Liver (tissue), 8 donors: ENCODE measurements at regions not wholly inside any gene's neighbourhood (a gene's known extent, or its start where the extent isn't known, plus 50 kb on each side); places are given as distances from the start of the nearest gene placed in this dataset.

Experiments
- DNase-seq: peaks from one replicate; pipeline ENCODE4 v3.0.0-alpha.2; 2017; ENCODE audit warnings: low spot score
- H3K27ac ChIP-seq, 2 donors: one replicate each; pipeline ENCODE4 v1.7.0; 2013; ENCODE audit warnings: inconsistent platforms in 2 of 2, low read length in 2 of 2, control low read depth in 1 of 2, low read depth in 1 of 2, mild to moderate bottlenecking in 1 of 2
- H3K27me3 ChIP-seq, 4 donors: one replicate each; pipeline versions ENCODE4 v1.6.1 to v1.7.0; 2013; ENCODE audit warnings: low read length in 3 of 4, inconsistent platforms in 1 of 4, mild to moderate bottlenecking in 1 of 4, moderate library complexity in 1 of 4; ENCODE audit not compliant: control insufficient read depth in 4 of 4, insufficient read depth in 4 of 4
- H3K36me3 ChIP-seq, 4 donors: one replicate each; pipeline versions ENCODE4 v1.6.1 to v1.7.0; 2013; ENCODE audit warnings: low read length in 3 of 4, mild to moderate bottlenecking in 3 of 4, low read depth in 1 of 4, moderate library complexity in 1 of 4; ENCODE audit not compliant: control insufficient read depth in 4 of 4, insufficient read depth in 3 of 4
- H3K4me1 ChIP-seq, 4 donors: one replicate each; pipeline versions ENCODE4 v1.6.1 to v1.7.0; 2013; ENCODE audit warnings: low read length in 3 of 4, mild to moderate bottlenecking in 3 of 4, moderate library complexity in 1 of 4; ENCODE audit not compliant: control insufficient read depth in 4 of 4, insufficient read depth in 4 of 4
- H3K4me3 ChIP-seq, 3 donors: one replicate each; pipeline versions ENCODE4 v1.6.1 to v1.7.0; 2013; ENCODE audit warnings: low read length in 3 of 3, control low read depth in 1 of 3, low read depth in 1 of 3, mild to moderate bottlenecking in 1 of 3
- H3K9ac ChIP-seq, 2 donors: one replicate each; pipeline ENCODE4 v1.7.0; 2013; ENCODE audit warnings: low read length in 2 of 2, mild to moderate bottlenecking in 2 of 2, moderate library complexity in 2 of 2, control low read depth in 1 of 2, low read depth in 1 of 2
- H3K9me3 ChIP-seq, 4 donors: one replicate each; pipeline versions ENCODE4 v1.6.1 to v1.7.0; 2013; ENCODE audit warnings: low read length in 3 of 4; ENCODE audit not compliant: control insufficient read depth in 4 of 4
- EGR1 ChIP-seq, 2 donors: IDR thresholded peaks; 2 replicates each; pipeline ENCODE4 v1.6.1; 2016 to 2018; ENCODE audit warnings: antibody characterized with exemption in 2 of 2, low read depth in 2 of 2
- FOXA1 ChIP-seq: IDR thresholded peaks from 2 replicates; pipeline ENCODE4 v1.6.1; 2016; ENCODE audit warnings: antibody characterized with exemption
- FOXA2 ChIP-seq: IDR thresholded peaks from 2 replicates; pipeline ENCODE4 v1.6.1; 2016; ENCODE audit warnings: antibody characterized with exemption
- GABPA ChIP-seq, 2 donors: IDR thresholded peaks in 1 of 2; conservative IDR thresholded peaks in 1 of 2; 2 replicates each; pipeline ENCODE4 v1.6.1; 2016; ENCODE audit warnings: antibody characterized with exemption in 2 of 2, mild to moderate bottlenecking in 1 of 2, moderate library complexity in 1 of 2
- HNF4A ChIP-seq, 2 donors: conservative IDR thresholded peaks; 2 replicates each; pipeline ENCODE4 v1.6.1; 2016; ENCODE audit warnings: antibody characterized with exemption in 2 of 2, mild to moderate bottlenecking in 2 of 2
- HNF4G ChIP-seq: IDR thresholded peaks from 2 replicates; pipeline ENCODE4 v1.6.1; 2016; ENCODE audit warnings: antibody characterized with exemption
- JUND ChIP-seq, 2 donors: IDR thresholded peaks; 2 replicates each; pipeline ENCODE4 v1.6.1; 2016; ENCODE audit warnings: antibody characterized with exemption in 2 of 2
- MAX ChIP-seq: IDR thresholded peaks from 2 replicates; pipeline ENCODE4 v1.6.1; 2016; ENCODE audit warnings: antibody characterized with exemption
- NR2F2 ChIP-seq: IDR thresholded peaks from 2 replicates; pipeline ENCODE4 v1.6.1; 2016; ENCODE audit warnings: antibody characterized with exemption
- RAD21 ChIP-seq, 2 donors: IDR thresholded peaks; 2 replicates each; pipeline ENCODE4 v1.6.1; 2016; ENCODE audit warnings: antibody characterized with exemption in 2 of 2, mild to moderate bottlenecking in 2 of 2
- RXRA ChIP-seq, 2 donors: IDR thresholded peaks; 2 replicates each; pipeline ENCODE4 v1.6.1; 2017 to 2018; ENCODE audit warnings: antibody characterized with exemption in 2 of 2, mild to moderate bottlenecking in 1 of 2
- SP1 ChIP-seq: IDR thresholded peaks from 2 replicates; pipeline ENCODE4 v1.6.1; 2018; ENCODE audit warnings: antibody characterized with exemption, mild to moderate bottlenecking
- TAF1 ChIP-seq: conservative IDR thresholded peaks from 2 replicates; pipeline ENCODE4 v1.6.1; 2016; ENCODE audit warnings: antibody characterized with exemption, mild to moderate bottlenecking
- YY1 ChIP-seq: IDR thresholded peaks from 2 replicates; pipeline ENCODE4 v1.6.1; 2016; ENCODE audit warnings: antibody characterized with exemption, mild to moderate bottlenecking
- WGBS: extraction: QIAGEN DNeasy Blood & Tissue Kit; methylation state at CpG from one replicate; pipeline ENCODE4 v1.1.7; 2013; 5-methylcytosine and 5-hydroxymethylcytosine counted together
- TF ChIP-seq, protein P1 (sequence below): IDR thresholded peaks from 2 replicates; pipeline ENCODE4 v1.6.1; 2016; ENCODE audit warnings: antibody characterized with exemption, mild to moderate bottlenecking
- TF ChIP-seq, protein P2 (sequence below): IDR thresholded peaks from 2 replicates; pipeline ENCODE4 v1.6.1; 2016; ENCODE audit warnings: antibody characterized with exemption
- TF ChIP-seq, protein P3 (sequence below): fragments of 150-350 bp; IDR thresholded peaks from 2 replicates; pipeline ENCODE4 v1.5.1; 2017; ENCODE audit warnings: improper control_type of control experiment, low read depth, low read length; ENCODE audit not compliant: missing input control
- TF ChIP-seq, protein P4 (sequence below): IDR thresholded peaks from 2 replicates; pipeline ENCODE4 v1.6.1; 2016; ENCODE audit warnings: antibody characterized with exemption
- donor health status: healthy.
- donor health status: healthy.
- donor health status: healthy.
- donor health status: healthy.
- donor health status: healthy.

DNA sequence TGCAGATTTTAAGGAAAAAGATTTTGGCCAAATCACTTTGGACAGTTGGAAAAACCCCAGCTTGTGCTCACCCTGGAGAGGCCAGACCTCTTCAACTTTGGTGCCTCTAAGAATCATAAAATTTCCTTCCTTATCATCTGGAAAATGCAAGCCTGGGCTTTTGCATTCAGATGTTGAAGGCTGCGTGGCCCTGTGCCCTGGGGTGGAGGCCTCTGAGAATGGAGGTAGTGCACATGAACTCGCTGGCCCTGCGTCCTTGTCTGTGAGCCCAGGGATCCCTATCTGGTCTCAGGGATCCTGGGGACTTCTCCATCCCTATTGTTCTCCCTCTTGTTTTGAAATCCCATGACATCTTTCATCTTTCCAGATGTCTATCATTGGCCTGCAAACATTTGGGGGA, 64.6 kb upstream of the ARNT2 start:
- peaks cover 0 to 4% (median 1%) of the 10 kb centered on the region in 4 donors for H3K27me3 ChIP-seq
- no peak overlapping the region for H3K9ac ChIP-seq
- no peaks in the 10 kb centered on the region for H3K4me1 ChIP-seq
- 70% methylated on average over 3 of the region's 3 CpGs for WGBS
- H3K4me3 ChIP-seq = no peak overlapping the region
- no peaks in the 10 kb centered on the region for H3K9me3 ChIP-seq
- TF ChIP-seq FOXA1 = no peak
- TF ChIP-seq GABPA (IDR thresholded peaks at IDR 0.05 in 1 of 2, conservative IDR thresholded peaks at IDR 0.05 in 1 of 2) = no peak
- TF ChIP-seq, protein P1, sequence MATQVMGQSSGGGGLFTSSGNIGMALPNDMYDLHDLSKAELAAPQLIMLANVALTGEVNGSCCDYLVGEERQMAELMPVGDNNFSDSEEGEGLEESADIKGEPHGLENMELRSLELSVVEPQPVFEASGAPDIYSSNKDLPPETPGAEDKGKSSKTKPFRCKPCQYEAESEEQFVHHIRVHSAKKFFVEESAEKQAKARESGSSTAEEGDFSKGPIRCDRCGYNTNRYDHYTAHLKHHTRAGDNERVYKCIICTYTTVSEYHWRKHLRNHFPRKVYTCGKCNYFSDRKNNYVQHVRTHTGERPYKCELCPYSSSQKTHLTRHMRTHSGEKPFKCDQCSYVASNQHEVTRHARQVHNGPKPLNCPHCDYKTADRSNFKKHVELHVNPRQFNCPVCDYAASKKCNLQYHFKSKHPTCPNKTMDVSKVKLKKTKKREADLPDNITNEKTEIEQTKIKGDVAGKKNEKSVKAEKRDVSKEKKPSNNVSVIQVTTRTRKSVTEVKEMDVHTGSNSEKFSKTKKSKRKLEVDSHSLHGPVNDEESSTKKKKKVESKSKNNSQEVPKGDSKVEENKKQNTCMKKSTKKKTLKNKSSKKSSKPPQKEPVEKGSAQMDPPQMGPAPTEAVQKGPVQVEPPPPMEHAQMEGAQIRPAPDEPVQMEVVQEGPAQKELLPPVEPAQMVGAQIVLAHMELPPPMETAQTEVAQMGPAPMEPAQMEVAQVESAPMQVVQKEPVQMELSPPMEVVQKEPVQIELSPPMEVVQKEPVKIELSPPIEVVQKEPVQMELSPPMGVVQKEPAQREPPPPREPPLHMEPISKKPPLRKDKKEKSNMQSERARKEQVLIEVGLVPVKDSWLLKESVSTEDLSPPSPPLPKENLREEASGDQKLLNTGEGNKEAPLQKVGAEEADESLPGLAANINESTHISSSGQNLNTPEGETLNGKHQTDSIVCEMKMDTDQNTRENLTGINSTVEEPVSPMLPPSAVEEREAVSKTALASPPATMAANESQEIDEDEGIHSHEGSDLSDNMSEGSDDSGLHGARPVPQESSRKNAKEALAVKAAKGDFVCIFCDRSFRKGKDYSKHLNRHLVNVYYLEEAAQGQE = no peak
- no peak for TF ChIP-seq SP1
- no peak for TF ChIP-seq MAX
- no peak for TF ChIP-seq NR2F2
- TF ChIP-seq, protein P2, sequence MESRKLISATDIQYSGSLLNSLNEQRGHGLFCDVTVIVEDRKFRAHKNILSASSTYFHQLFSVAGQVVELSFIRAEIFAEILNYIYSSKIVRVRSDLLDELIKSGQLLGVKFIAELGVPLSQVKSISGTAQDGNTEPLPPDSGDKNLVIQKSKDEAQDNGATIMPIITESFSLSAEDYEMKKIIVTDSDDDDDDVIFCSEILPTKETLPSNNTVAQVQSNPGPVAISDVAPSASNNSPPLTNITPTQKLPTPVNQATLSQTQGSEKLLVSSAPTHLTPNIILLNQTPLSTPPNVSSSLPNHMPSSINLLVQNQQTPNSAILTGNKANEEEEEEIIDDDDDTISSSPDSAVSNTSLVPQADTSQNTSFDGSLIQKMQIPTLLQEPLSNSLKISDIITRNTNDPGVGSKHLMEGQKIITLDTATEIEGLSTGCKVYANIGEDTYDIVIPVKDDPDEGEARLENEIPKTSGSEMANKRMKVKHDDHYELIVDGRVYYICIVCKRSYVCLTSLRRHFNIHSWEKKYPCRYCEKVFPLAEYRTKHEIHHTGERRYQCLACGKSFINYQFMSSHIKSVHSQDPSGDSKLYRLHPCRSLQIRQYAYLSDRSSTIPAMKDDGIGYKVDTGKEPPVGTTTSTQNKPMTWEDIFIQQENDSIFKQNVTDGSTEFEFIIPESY = no peak
- TF ChIP-seq HNF4A (conservative IDR thresholded peaks at IDR 0.05) = no peak
- no peak for TF ChIP-seq EGR1 (IDR thresholded peaks at IDR 0.05; ENCODE audit: low read depth in 2 of 2)
- TF ChIP-seq, protein P3, sequence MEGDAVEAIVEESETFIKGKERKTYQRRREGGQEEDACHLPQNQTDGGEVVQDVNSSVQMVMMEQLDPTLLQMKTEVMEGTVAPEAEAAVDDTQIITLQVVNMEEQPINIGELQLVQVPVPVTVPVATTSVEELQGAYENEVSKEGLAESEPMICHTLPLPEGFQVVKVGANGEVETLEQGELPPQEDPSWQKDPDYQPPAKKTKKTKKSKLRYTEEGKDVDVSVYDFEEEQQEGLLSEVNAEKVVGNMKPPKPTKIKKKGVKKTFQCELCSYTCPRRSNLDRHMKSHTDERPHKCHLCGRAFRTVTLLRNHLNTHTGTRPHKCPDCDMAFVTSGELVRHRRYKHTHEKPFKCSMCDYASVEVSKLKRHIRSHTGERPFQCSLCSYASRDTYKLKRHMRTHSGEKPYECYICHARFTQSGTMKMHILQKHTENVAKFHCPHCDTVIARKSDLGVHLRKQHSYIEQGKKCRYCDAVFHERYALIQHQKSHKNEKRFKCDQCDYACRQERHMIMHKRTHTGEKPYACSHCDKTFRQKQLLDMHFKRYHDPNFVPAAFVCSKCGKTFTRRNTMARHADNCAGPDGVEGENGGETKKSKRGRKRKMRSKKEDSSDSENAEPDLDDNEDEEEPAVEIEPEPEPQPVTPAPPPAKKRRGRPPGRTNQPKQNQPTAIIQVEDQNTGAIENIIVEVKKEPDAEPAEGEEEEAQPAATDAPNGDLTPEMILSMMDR = no peak
- TF ChIP-seq HNF4G = no peak
- no peak for TF ChIP-seq TAF1
- TF ChIP-seq YY1 = no peak
- no peak for TF ChIP-seq RXRA (IDR thresholded peaks at IDR 0.05)
- TF ChIP-seq JUND (IDR thresholded peaks at IDR 0.05) = no peak
- no peak for TF ChIP-seq RAD21 (IDR thresholded peaks at IDR 0.05)
- TF ChIP-seq, protein P4, sequence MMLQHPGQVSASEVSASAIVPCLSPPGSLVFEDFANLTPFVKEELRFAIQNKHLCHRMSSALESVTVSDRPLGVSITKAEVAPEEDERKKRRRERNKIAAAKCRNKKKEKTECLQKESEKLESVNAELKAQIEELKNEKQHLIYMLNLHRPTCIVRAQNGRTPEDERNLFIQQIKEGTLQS = no peak
- no peak for TF ChIP-seq FOXA2
- H3K27ac ChIP-seq = no peak overlapping the region
- no peak for DNase-seq
- H3K36me3 ChIP-seq = no peaks in the 10 kb centered on the region
